ENCODE measurements at regions not wholly inside any gene's neighbourhood (a gene's known extent, or its start where the extent isn't known, plus 50 kb on each side); places are given as distances from the start of the nearest gene placed in this dataset.

GRCh38 chr1:239040523-239040922 is 345.8 kb upstream of the CHRM3 start:
- DNase-seq (no peak), ATAC-seq (no peak)
- intact Hi-C loops (cut with micrococcal nuclease) = no loop called here

GRCh38 chr1:239031310-239031709 is 355.1 kb upstream of the CHRM3 start:
- ATAC-seq (no peak), DNase-seq (no peak)
- intact Hi-C loops (cut with micrococcal nuclease) = no loop called here

GRCh38 chr1:239025997-239026694 is 360.2 kb upstream of the CHRM3 start:
- DNase-seq = no peak
- intact Hi-C loops (cut with micrococcal nuclease) = no loop called here
- no peak for ATAC-seq

- DNase-seq = no peak
- intact Hi-C loops (cut with micrococcal nuclease) = no loop called here
- no peak for ATAC-seq
Measured at GRCh38 chr1:239025223-239025622, 361.1 kb upstream of the CHRM3 start.

GRCh38 chr1:239023732-239024360 is 362.5 kb upstream of the CHRM3 start:
- intact Hi-C loops (cut with micrococcal nuclease) = no loop called here
- DNase-seq (no peak), ATAC-seq (no peak)

GRCh38 chr1:239016337-239016736 is 370.0 kb upstream of the CHRM3 start:
- DNase-seq (no peak), ATAC-seq (no peak)
- intact Hi-C loops (cut with micrococcal nuclease) = no loop called here

GRCh38 chr1:239011382-239011781 is 375.0 kb upstream of the CHRM3 start:
- ATAC-seq (no peak), DNase-seq (no peak)
- intact Hi-C loops (cut with micrococcal nuclease) = no loop called here

GRCh38 chr1:239008568-239008967 is 377.8 kb upstream of the CHRM3 start:
- no peak for DNase-seq
- ATAC-seq = no peak
- intact Hi-C loops (cut with micrococcal nuclease) = no loop called here

GRCh38 chr1:239006276-239006675 is 380.1 kb upstream of the CHRM3 start:
- ATAC-seq = no peak
- DNase-seq = no peak
- intact Hi-C loops (cut with micrococcal nuclease) = no loop called here

GRCh38 chr1:238999944-239000343 is 386.4 kb upstream of the CHRM3 start:
- DNase-seq (no peak), ATAC-seq (no peak)
- intact Hi-C loops (cut with micrococcal nuclease) = no loop called here

GRCh38 chr1:238998577-238998976 is 387.8 kb upstream of the CHRM3 start:
- no peak for ATAC-seq

GRCh38 chr1:238991765-238992495 is 394.4 kb upstream of the CHRM3 start:
- DNase-seq (no peak), ATAC-seq (no peak)
- intact Hi-C loops (cut with micrococcal nuclease) = no loop called here

More at GRCh38 chr1:238998577-238998976, 387.8 kb upstream of the CHRM3 start:
- DNase-seq = no peak
- intact Hi-C loops (cut with micrococcal nuclease) = no loop called here

- intact Hi-C loops (cut with micrococcal nuclease) = no loop called here
- ATAC-seq (no peak), DNase-seq (no peak)
Measured at GRCh38 chr1:238985312-238985711, 401.1 kb upstream of the CHRM3 start.

- intact Hi-C loops (cut with micrococcal nuclease) = no loop called here
- ATAC-seq = no peak
Measured at GRCh38 chr1:238982736-238983135, 403.6 kb upstream of the CHRM3 start.

GRCh38 chr1:238981317-238981933 is 404.9 kb upstream of the CHRM3 start:
- ATAC-seq (no peak), DNase-seq (no peak)
- intact Hi-C loops (cut with micrococcal nuclease) = no loop called here

More at GRCh38 chr1:238982736-238983135, 403.6 kb upstream of the CHRM3 start:
- DNase-seq = no peak

- ATAC-seq = no peak
- no peak for DNase-seq
- intact Hi-C loops (cut with micrococcal nuclease) = no loop called here
Measured at GRCh38 chr1:238980053-238980452, 406.3 kb upstream of the CHRM3 start.

GRCh38 chr1:238964631-238965030 is 421.7 kb upstream of the CHRM3 start:
- no peak for ATAC-seq
- DNase-seq = no peak
- intact Hi-C loops (cut with micrococcal nuclease) = no loop called here

- intact Hi-C loops (cut with micrococcal nuclease) = no loop called here
- DNase-seq (no peak), ATAC-seq (no peak)
Measured at GRCh38 chr1:238962941-238963340, 423.4 kb upstream of the CHRM3 start.

- ATAC-seq = no peak
- DNase-seq = no peak
- intact Hi-C loops (cut with micrococcal nuclease) = no loop called here
Measured at GRCh38 chr1:238961790-238962189, 424.6 kb upstream of the CHRM3 start.

- DNase-seq (no peak), ATAC-seq (no peak)
- intact Hi-C loops (cut with micrococcal nuclease) = no loop called here
Measured at GRCh38 chr1:238960071-238960470, 426.3 kb upstream of the CHRM3 start.

All from left ventricle myocardium superior (tissue), 1 donor.